GM21360 (cell line): ENCODE measurements at regions not wholly inside any gene's neighbourhood (a gene's known extent, or its start where the extent isn't known, plus 50 kb on each side); places are given as distances from the start of the nearest gene placed in this dataset.
A peak's percentile ranks its signal among the peaks of the same experiment; 100 is the strongest.

Experiments
- ATAC-seq: cut with Tn5 transposase; IDR thresholded peaks from one replicate; pipeline ENCODE4 v1.9.1; 2021; ENCODE audit warnings: mild to moderate bottlenecking, moderate library complexity; ENCODE audit not compliant: unreplicated experiment

GRCh38 chr1:61531716-61532115 is 193.2 kb downstream of the TM2D1 start:
- ATAC-seq: no peak

GRCh38 chr1:61523893-61524605 is 200.9 kb downstream of the TM2D1 start:
- no peak for ATAC-seq

GRCh38 chr1:61523229-61523628 is 201.7 kb downstream of the TM2D1 start:
- ATAC-seq: no peak

- ATAC-seq: no peak
These were observed 204.5 kb downstream of the TM2D1 start for GRCh38 chr1:61520401-61520800.

GRCh38 chr1:61519631-61520030 is 205.3 kb downstream of the TM2D1 start:
- ATAC-seq: no peak

- peak; percentile 84 for ATAC-seq
These were observed 206.1 kb downstream of the TM2D1 start for GRCh38 chr1:61518670-61519400.

- ATAC-seq: no peak
These were observed 207.6 kb downstream of the TM2D1 start for GRCh38 chr1:61517345-61517744.

GRCh38 chr1:61515096-61515495 is 209.8 kb downstream of the TM2D1 start:
- no peak for ATAC-seq
